Cardiac muscle cell (in vitro differentiated cells and primary cell): ENCODE measurements at regions not wholly inside any gene's neighbourhood (a gene's known extent, or its start where the extent isn't known, plus 50 kb on each side); places are given as distances from the start of the nearest gene placed in this dataset.

ENCODE experiments used
- DNase-seq, 2 donors: peaks; one replicate each; pipeline versions ENCODE4 v3.0.0 to v3.0.0-alpha.2; 2010 to 2017; ENCODE audit warnings: low read depth in 1 of 2, low spot score in 1 of 2
- H3K27ac ChIP-seq: fragments of 200-600 bp; sonication (generic); 2 replicates; pipeline ENCODE4 v1.5.1; 2016
- H3K27me3 ChIP-seq: fragments of 200-600 bp; sonication (generic); 2 replicates; pipeline ENCODE4 v1.6.0; 2016; ENCODE audit warnings: control low read depth
- H3K36me3 ChIP-seq: fragments of 200-600 bp; sonication (generic); 2 replicates; pipeline ENCODE4 v1.5.1; 2016; ENCODE audit warnings: control low read depth
- H3K4me1 ChIP-seq: fragments of 200-600 bp; sonication (generic); 2 replicates; pipeline ENCODE4 v1.8.1; 2017; ENCODE audit warnings: low read depth, mild to moderate bottlenecking, mixed run types
- H3K4me3 ChIP-seq: fragments of 200-600 bp; sonication (generic); 2 replicates; pipeline ENCODE4 v1.5.1; 2016; ENCODE audit warnings: mild to moderate bottlenecking
- H3K9me3 ChIP-seq: fragments of 200-600 bp; sonication (generic); 2 replicates; pipeline ENCODE4 v1.5.1; 2017; ENCODE audit warnings: low read depth, mild to moderate bottlenecking, control low read depth
- CTCF ChIP-seq: IDR thresholded peaks from 2 replicates; pipeline ENCODE4 v1.5.1; 2012; ENCODE audit warnings: low read depth, mild to moderate bottlenecking, low read length

- DNase-seq: peak in 1 of 2 donors; percentile 47
- no peak overlapping the region for H3K27ac ChIP-seq
- H3K36me3 ChIP-seq: no peaks in the 10 kb centered on the region
- H3K9me3 ChIP-seq: no peaks in the 10 kb centered on the region
- H3K4me1 ChIP-seq: no peaks in the 10 kb centered on the region
- no peaks in the 10 kb centered on the region for H3K27me3 ChIP-seq
- no peak for TF ChIP-seq CTCF
- no peak overlapping the region for H3K4me3 ChIP-seq
Measured at GRCh38 chr4:92104506-92104905, 199.3 kb upstream of the GRID2 start.

GRCh38 chr4:92106816-92107215, 196.9 kb upstream of the GRID2 start:
- no peaks in the 10 kb centered on the region for H3K9me3 ChIP-seq
- H3K27me3 ChIP-seq: no peaks in the 10 kb centered on the region
- no peak overlapping the region for H3K4me3 ChIP-seq
- H3K36me3 ChIP-seq: no peaks in the 10 kb centered on the region
- H3K27ac ChIP-seq: no peak overlapping the region
- DNase-seq: peak in 1 of 2 donors; percentile 21
- no peaks in the 10 kb centered on the region for H3K4me1 ChIP-seq
- TF ChIP-seq CTCF: no peak

GRCh38 chr4:92111493-92111892, 192.3 kb upstream of the GRID2 start:
- Histone ChIP-seq H3K36me3 (no peaks in the 10 kb centered on the region), H3K9me3 (no peaks in the 10 kb centered on the region), H3K4me3 (no peak overlapping the region), H3K27me3 (no peaks in the 10 kb centered on the region), H3K27ac (no peak overlapping the region), H3K4me1 (no peaks in the 10 kb centered on the region)
- DNase-seq: no peak
- TF ChIP-seq CTCF: no peak

- no peaks in the 10 kb centered on the region for H3K9me3 ChIP-seq
- H3K4me3 ChIP-seq: no peak overlapping the region
- no peaks in the 10 kb centered on the region for H3K36me3 ChIP-seq
- no peak for TF ChIP-seq CTCF
- no peaks in the 10 kb centered on the region for H3K27me3 ChIP-seq
- DNase-seq: no peak
- no peak overlapping the region for H3K27ac ChIP-seq
- no peaks in the 10 kb centered on the region for H3K4me1 ChIP-seq
Measured at GRCh38 chr4:92112805-92113204, 191.0 kb upstream of the GRID2 start.

GRCh38 chr4:92120810-92121498, 182.8 kb upstream of the GRID2 start:
- no peak overlapping the region for H3K4me3 ChIP-seq
- peak in 1 of 2 donors; percentile 39 for DNase-seq
- H3K27me3 ChIP-seq: no peaks in the 10 kb centered on the region
- H3K36me3 ChIP-seq: no peaks in the 10 kb centered on the region
- H3K4me1 ChIP-seq: no peaks in the 10 kb centered on the region
- no peak overlapping the region for H3K27ac ChIP-seq
- no peaks in the 10 kb centered on the region for H3K9me3 ChIP-seq
- TF ChIP-seq CTCF: no peak
